CD4-positive, alpha-beta T cell treated with Interleukin-6 for 4 hours (primary cell): ENCODE measurements at regions not wholly inside any gene's neighbourhood (a gene's known extent, or its start where the extent isn't known, plus 50 kb on each side); places are given as distances from the start of the nearest gene placed in this dataset.

Experiments
- DNase-seq: peaks from one replicate; pipeline ENCODE4 v3.0.0-alpha.2; 2020; ENCODE audit warnings: mixed read lengths

DNA sequence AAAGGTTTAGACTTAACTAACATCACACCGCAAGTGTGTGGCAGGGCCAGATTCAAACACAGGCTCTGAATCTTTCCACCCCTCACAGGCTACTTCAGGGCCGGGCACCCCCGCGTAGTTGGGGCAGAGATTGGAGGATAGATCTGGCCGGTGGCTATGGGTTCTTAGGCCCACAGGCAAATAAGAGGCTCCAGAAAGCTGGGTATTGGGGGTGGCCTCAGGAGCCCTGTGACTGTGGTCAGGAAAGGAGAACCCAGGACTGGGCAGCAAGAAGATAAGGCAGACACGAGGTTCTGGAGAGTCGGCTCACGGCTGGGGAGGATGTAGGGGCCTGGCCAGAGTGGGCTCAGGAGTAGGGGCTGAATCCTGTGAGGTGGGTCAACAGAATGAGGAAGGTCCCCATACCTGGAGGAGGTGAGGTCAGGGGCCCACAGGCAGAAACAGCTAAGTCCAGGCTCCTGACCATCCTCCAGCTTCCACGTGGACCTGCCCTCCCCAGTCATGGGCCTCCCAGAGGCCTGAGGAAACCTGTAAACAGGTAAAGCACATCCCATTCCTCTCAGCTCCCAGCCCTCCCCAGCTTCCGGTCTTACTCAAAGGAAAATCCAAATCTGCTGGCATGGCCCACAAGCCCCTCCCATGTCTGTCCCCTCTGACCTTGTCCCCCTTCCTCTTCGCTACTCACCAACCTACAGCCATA lies 306.2 kb downstream of the MATN1 start:
- no peak for DNase-seq

GRCh38 chr1:30416221-30416820 lies 307.1 kb downstream of the MATN1 start:
- DNase-seq = no peak

- DNase-seq = no peak
Measured at GRCh38 chr1:30415171-30415940, 308.0 kb downstream of the MATN1 start.

DNA sequence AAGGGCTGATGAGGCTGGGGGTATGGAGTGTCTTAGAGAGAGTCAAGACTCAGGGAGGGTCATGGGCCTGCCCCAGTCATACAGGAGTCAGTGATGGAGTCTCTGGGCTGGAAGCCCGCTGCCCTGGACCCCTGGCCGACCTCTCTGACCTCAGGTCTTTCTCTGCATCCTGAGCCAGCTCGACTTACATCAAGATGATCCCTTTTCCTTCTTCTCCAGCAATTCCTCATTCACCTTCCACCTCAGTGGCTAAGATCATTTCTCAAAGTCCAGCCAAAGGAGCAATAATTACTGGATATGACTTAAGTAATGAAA lies 308.6 kb downstream of the MATN1 start:
- DNase-seq = no peak

- no peak for DNase-seq
Measured at GRCh38 chr1:30414086-30414850, 309.1 kb downstream of the MATN1 start.

GRCh38 chr1:30413606-30414005 lies 309.8 kb downstream of the MATN1 start:
- no peak for DNase-seq

GRCh38 chr1:30413111-30413440 lies 310.3 kb downstream of the MATN1 start:
- DNase-seq = no peak

DNA sequence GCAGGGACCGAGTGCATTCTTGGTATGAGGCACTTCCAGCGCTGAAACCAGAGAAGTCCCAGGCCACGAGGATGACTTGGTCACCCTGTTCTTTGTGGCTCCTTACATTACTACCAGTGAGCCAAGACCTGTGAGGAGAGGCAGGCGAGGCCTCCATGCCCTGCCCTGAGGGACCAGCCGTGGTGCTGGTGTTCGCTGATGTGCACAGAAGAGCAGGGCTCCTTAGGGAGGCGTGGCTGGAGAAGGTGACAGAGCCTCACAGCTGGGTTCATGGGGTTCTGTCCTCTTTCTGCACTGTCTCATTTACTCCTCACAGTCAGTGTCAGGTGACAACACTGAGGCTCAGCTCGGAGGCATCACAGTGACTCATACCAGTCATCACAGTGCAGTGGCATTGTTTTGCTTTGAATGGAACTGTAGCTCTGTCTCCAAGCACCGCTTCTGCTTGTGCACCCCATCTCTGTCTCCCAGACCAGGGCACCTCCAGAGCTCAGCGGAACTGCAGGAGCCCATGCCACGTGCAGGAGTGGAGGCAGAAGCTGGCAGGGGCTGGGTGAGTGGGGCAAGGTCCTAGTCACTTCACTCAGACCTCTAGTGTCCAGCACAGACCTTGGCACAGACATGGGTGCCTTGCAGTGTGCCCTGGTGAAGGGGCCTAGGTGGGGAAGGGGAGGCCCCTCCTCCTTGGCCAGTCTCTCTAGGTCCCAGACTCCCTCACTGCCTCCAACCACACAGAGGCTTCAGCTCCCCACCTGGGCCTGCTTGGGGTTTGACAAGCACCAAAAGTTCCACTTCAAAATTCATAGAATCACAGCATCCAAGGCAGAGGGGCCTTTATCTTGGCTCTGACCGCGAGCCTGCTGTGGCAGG lies 310.9 kb downstream of the MATN1 start:
- DNase-seq = no peak

- DNase-seq = no peak
Measured at GRCh38 chr1:30411206-30411605, 312.2 kb downstream of the MATN1 start.

DNA sequence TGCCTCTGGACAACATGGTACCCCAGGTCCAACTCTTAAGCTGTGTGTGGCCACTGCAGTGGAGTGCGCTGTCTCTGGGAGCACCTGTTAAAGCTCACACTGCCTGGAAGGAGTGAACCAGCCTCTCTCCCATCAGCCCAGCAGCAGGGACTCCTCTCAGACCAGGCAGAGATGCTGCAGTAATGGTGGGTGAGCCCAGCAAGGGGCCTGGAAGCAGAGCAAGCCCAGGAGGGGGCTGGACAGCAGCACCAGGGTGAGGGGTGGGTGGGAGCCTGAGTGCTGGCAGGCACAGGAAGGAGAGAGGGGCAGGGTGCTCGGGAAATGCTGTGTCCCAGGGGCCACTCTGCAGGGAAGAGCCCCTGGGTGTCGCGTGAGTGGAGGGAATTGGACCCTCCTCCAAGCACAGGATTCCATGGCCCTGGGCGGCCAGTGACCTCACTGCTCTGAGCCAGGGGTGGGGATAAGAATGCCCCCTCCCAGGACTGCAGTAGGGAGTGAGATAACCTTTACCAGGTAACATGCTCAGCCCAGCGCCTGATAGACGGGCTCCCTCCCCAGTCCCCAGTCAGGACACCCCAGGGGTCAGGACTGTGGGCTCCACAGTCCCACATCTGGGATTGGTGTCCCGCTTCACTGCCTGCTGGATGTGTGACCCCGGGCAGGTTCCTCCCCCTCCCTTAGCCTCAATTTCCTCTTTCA lies 313.1 kb downstream of the MATN1 start:
- no peak for DNase-seq

- no peak for DNase-seq
Measured at GRCh38 chr1:30409476-30410152, 313.8 kb downstream of the MATN1 start.

- no peak for DNase-seq
Measured at GRCh38 chr1:30407865-30408580, 315.4 kb downstream of the MATN1 start.

- no peak for DNase-seq
Measured at GRCh38 chr1:30406996-30407864, 316.2 kb downstream of the MATN1 start.

DNA sequence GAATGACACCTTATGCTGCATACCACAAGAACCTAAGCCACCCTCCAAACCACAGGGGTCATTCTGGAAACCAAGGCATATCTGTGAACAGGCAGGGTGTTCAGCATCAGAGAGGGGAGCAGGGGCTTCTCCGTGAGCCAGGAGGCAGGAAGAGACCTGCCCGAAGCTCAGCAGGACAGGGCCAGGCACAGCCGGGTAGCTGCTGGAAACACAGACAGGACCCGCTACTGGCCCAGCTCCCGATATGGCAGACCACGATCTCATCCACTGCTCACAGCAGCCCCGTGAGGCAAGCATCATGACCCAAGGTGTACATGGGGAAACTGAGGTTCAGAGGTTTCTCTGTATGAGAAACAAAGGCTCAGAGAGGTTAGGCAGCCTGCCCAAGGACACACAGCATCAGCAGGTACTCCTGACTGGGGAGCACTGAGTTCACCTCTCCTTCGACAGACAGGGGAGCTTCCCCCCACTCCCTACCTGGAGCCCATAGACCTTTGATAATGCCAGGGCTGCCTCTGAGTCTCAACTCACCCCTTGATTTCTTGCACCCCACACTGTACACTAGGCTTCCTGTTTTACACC lies 317.7 kb downstream of the MATN1 start:
- DNase-seq = no peak

DNA sequence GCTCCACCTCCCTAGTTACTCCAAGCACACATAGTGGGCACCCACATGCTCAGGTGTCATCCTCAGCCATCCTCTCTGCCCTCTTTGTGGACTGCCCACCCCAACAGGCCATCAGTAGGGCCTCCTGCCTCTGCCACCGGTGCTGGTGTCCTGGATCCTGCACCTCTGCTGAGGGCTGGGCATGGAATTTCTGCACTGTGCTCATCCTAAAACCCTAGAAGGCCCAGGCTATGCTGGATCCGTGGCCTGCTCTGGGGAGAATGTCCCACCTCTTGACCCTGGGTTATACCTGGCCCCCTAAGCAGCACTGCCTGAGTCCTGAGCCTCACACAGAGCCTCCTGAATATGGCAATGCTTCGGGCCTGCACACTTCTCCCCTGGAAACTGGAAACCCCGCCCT lies 318.3 kb downstream of the MATN1 start:
- DNase-seq = no peak

- DNase-seq = no peak
Measured at GRCh38 chr1:30404341-30404740, 319.0 kb downstream of the MATN1 start.

DNA sequence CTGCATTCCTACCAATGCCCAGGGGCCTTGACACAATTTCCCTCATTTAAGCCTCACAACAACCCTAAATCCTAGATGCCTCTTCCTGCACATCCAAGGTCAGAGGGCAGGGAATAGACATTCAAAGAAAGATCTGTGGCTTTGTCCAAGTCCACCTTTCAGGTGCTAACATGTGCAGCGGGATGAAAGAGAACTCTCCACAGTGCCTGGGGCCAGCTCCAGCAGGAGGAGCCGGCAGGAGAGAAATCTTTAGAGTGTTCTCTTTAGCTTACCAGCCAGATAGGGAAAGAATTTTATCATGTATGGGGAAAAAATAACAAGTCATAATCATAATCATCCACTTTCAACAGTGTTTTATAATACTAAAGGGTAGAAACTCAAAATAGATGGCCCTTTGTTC lies 319.7 kb downstream of the MATN1 start:
- no peak for DNase-seq

DNA sequence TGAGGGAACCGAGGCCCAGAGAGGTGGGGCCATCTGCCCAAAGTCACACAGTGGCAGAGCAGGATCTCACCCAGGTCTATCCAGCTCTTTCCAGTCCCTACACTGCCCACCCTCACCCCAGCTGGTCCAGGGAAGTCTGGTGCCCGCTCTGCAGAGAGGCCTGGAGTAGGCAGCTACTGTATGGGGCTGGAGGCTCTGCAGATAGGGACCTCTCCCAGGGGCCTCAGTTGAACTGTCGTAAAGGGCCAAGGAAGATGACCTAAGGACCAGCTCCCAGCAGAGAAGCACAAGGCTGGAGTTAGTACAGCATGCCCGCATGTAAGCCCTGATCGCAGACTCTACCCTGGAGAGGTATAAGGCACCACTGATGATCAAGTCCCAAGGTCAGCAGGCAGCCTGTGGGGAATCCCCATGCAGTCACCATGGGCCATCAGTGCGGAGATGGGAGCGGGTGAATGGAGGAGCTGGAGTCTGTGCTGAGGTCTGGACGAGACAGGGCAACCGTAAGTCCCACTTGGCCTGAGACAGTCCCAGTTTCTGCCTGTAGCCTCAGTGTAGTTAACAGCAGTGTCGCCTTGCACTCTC lies 320.2 kb downstream of the MATN1 start:
- DNase-seq = no peak

GRCh38 chr1:30402031-30402430 lies 321.4 kb downstream of the MATN1 start:
- DNase-seq = no peak
